Upper lobe of left lung (tissue), 4 donors: ENCODE measurements at regions not wholly inside any gene's neighbourhood (a gene's known extent, or its start where the extent isn't known, plus 50 kb on each side); places are given as distances from the start of the nearest gene placed in this dataset.

Experiments
- EP300 ChIP-seq, 4 donors: sonication (generic); formaldehyde crosslinking; IDR thresholded peaks; one replicate each; pipeline ENCODE4 v1.5.1; 2017; ENCODE audit warnings: antibody characterized with exemption in 4 of 4, control low read depth in 2 of 4
- POLR2A ChIP-seq, 4 donors: fragments of 450-650 bp; IDR thresholded peaks; one replicate each; pipeline ENCODE4 v1.5.1; 2016 to 2017; ENCODE audit warnings: antibody characterized with exemption in 4 of 4, mild to moderate bottlenecking in 2 of 4
- POLR2AphosphoS5 ChIP-seq, 2 donors: sonication (generic); formaldehyde crosslinking; IDR thresholded peaks; one replicate each; pipeline ENCODE4 v1.5.1; 2017; ENCODE audit warnings: antibody characterized with exemption in 2 of 2
- TF ChIP-seq, protein P1 (sequence below), 6 experiments: fragments of 450-650 bp in 4 of 6; fragments of 200-600 bp in 2 of 6; sonication (generic) in 2 of 6; IDR thresholded peaks; one replicate each; pipeline ENCODE4 v1.5.1; 2016 to 2019; ENCODE audit warnings: antibody characterized with exemption in 6 of 6

DNA sequence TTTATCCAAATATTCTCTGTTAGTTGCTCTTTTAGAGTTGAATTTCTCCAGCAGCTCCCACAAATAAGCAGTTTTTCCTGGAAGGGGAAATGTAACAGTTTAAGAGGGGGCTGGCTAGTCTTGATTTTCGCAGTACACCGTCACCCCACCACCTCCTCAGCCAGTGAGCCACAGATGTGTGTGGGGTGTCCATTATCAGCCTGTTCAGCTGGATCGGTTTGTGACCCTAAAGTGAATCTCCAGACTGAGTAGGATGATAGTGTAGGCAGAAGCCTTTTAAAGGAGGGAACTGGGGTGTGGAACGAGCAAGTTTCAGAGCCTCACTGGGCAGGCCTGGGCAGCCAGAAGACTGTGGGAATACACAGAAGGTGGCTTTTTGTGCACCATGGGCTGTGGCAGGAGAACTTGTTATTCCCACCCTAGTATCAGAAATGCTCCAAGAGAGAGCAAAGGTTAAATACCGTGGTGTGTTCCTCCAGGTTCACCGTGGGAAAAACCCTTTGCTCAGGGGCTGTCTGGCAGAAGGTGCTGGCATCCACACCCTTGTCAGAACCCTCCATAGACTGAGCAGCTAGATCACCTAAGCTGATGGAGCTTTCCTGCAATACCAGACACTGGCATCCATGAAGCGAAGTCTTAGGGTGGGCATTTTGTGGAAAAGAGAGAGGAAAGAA lies 230.9 kb upstream of the MOCS1 start:
- TF ChIP-seq, protein P1, sequence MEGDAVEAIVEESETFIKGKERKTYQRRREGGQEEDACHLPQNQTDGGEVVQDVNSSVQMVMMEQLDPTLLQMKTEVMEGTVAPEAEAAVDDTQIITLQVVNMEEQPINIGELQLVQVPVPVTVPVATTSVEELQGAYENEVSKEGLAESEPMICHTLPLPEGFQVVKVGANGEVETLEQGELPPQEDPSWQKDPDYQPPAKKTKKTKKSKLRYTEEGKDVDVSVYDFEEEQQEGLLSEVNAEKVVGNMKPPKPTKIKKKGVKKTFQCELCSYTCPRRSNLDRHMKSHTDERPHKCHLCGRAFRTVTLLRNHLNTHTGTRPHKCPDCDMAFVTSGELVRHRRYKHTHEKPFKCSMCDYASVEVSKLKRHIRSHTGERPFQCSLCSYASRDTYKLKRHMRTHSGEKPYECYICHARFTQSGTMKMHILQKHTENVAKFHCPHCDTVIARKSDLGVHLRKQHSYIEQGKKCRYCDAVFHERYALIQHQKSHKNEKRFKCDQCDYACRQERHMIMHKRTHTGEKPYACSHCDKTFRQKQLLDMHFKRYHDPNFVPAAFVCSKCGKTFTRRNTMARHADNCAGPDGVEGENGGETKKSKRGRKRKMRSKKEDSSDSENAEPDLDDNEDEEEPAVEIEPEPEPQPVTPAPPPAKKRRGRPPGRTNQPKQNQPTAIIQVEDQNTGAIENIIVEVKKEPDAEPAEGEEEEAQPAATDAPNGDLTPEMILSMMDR (IDR thresholded peaks at IDR 0.05), result no peak
- TF ChIP-seq POLR2A (IDR thresholded peaks at IDR 0.05) (no peak), POLR2AphosphoS5 (IDR thresholded peaks at IDR 0.05) (no peak), EP300 (IDR thresholded peaks at IDR 0.05) (no peak)
